ENCODE measurements at regions not wholly inside any gene's neighbourhood (a gene's known extent, or its start where the extent isn't known, plus 50 kb on each side); places are given as distances from the start of the nearest gene placed in this dataset.

GRCh38 chr18:65380986-65381385, 369.8 kb upstream of the CDH7 start:
- intact Hi-C loops (cut with DNase I) = no loop called here
- FAIRE-seq = no peak

GRCh38 chr18:65380571-65380970, 370.2 kb upstream of the CDH7 start:
- FAIRE-seq (no peak), DNase-seq (no peak)
- no peak for TF ChIP-seq CTCF (IDR thresholded peaks at IDR 0.05; ENCODE audit: borderline replicate concordance, extremely low read depth, insufficient read depth)
- H3K9me3 ChIP-seq (ENCODE audit: control insufficient read depth in 2 of 3, insufficient read depth in 1 of 3, low read length in 3 of 3) = no peaks in the 10 kb centered on the region
- no peak overlapping the region for H3K4me3 ChIP-seq (ENCODE audit: low read length in 3 of 3)
- H3K9ac ChIP-seq (ENCODE audit: low read length in 3 of 3) = no peak overlapping the region
- no peak overlapping the region for H3K27ac ChIP-seq (ENCODE audit: low read depth in 2 of 2, low read length in 2 of 2)
- H3K36me3 ChIP-seq (ENCODE audit: control insufficient read depth in 2 of 3, insufficient read depth in 3 of 3, low read length in 3 of 3) = no peaks in the 10 kb centered on the region
- H3K4me1 ChIP-seq (ENCODE audit: control insufficient read depth in 2 of 3, insufficient read depth in 2 of 3, low read depth in 1 of 3, low read length in 3 of 3) = no peaks in the 10 kb centered on the region
- intact Hi-C loops (cut with DNase I) = no loop called here
- H3K27me3 ChIP-seq (ENCODE audit: control insufficient read depth, insufficient read depth, low read length) = no peaks in the 10 kb centered on the region

More at GRCh38 chr18:65380986-65381385, 369.8 kb upstream of the CDH7 start:
- Histone ChIP-seq H3K4me1 (ENCODE audit: control insufficient read depth in 2 of 3, insufficient read depth in 2 of 3, low read depth in 1 of 3, low read length in 3 of 3) (no peaks in the 10 kb centered on the region), H3K36me3 (ENCODE audit: control insufficient read depth in 2 of 3, insufficient read depth in 3 of 3, low read length in 3 of 3) (no peaks in the 10 kb centered on the region), H3K9ac (ENCODE audit: low read length in 3 of 3) (no peak overlapping the region), H3K4me3 (ENCODE audit: low read length in 3 of 3) (no peak overlapping the region), H3K9me3 (ENCODE audit: control insufficient read depth in 2 of 3, insufficient read depth in 1 of 3, low read length in 3 of 3) (no peaks in the 10 kb centered on the region), H3K27ac (ENCODE audit: low read depth in 2 of 2, low read length in 2 of 2) (no peak overlapping the region), H3K27me3 (ENCODE audit: control insufficient read depth, insufficient read depth, low read length) (no peaks in the 10 kb centered on the region)
- TF ChIP-seq CTCF (IDR thresholded peaks at IDR 0.05; ENCODE audit: borderline replicate concordance, extremely low read depth, insufficient read depth) = no peak
- no peak for DNase-seq

GRCh38 chr18:65372904-65373303, 377.9 kb upstream of the CDH7 start:
- H3K27me3 ChIP-seq (ENCODE audit: control insufficient read depth, insufficient read depth, low read length) = no peaks in the 10 kb centered on the region
- H3K9ac ChIP-seq (ENCODE audit: low read length in 3 of 3) = no peak overlapping the region
- FAIRE-seq (no peak), DNase-seq (no peak)
- no peak for TF ChIP-seq CTCF (IDR thresholded peaks at IDR 0.05; ENCODE audit: borderline replicate concordance, extremely low read depth, insufficient read depth)
- intact Hi-C loops (cut with DNase I) = no loop called here
- H3K27ac ChIP-seq (ENCODE audit: low read depth in 2 of 2, low read length in 2 of 2) = no peak overlapping the region
- H3K4me1 ChIP-seq (ENCODE audit: control insufficient read depth in 2 of 3, insufficient read depth in 2 of 3, low read depth in 1 of 3, low read length in 3 of 3) = no peaks in the 10 kb centered on the region
- H3K9me3 ChIP-seq (ENCODE audit: control insufficient read depth in 2 of 3, insufficient read depth in 1 of 3, low read length in 3 of 3) = no peaks in the 10 kb centered on the region
- no peaks in the 10 kb centered on the region for H3K36me3 ChIP-seq (ENCODE audit: control insufficient read depth in 2 of 3, insufficient read depth in 3 of 3, low read length in 3 of 3)
- no peak overlapping the region for H3K4me3 ChIP-seq (ENCODE audit: low read length in 3 of 3)

All from kidney (tissue), 13 donors.